H1 (cell line): ENCODE measurements at regions not wholly inside any gene's neighbourhood (a gene's known extent, or its start where the extent isn't known, plus 50 kb on each side); places are given as distances from the start of the nearest gene placed in this dataset.

Experiments used
- ASH2L ChIP-seq: fragments of 200-600, 300-600 bp; sonication (generic); IDR thresholded peaks from one replicate; pipeline ENCODE4 v1.7.1; 2017; ENCODE audit warnings: low read length
- CHD7 ChIP-seq: fragments of 300-600 bp; sonication (generic); IDR thresholded peaks from 2 replicates; pipeline ENCODE4 v1.7.1; 2012; ENCODE audit warnings: low read length, moderate library complexity, mild to moderate bottlenecking, inconsistent platforms; ENCODE audit not compliant: insufficient replicate concordance
- POU5F1 ChIP-seq: IDR thresholded peaks from 2 replicates; pipeline ENCODE4 v1.6.1; 2011; ENCODE audit warnings: low read depth, mild to moderate bottlenecking, low read length, moderate library complexity
- SIN3A ChIP-seq, 2 experiments: IDR thresholded peaks in 1 of 2; conservative IDR thresholded peaks in 1 of 2; 2 replicates each; pipeline ENCODE4 v1.6.1; 2011 to 2012; ENCODE audit warnings: low read length in 2 of 2, improper control_type of control experiment in 1 of 2, low read depth in 1 of 2, mild to moderate bottlenecking in 1 of 2

- TF ChIP-seq CHD7 (no peak), POU5F1 (no peak), SIN3A (conservative IDR thresholded peaks at IDR 0.05 in 1 of 2, IDR thresholded peaks at IDR 0.05 in 1 of 2; ENCODE audit: low read depth in 1 of 2, low read length in 2 of 2) (no peak), ASH2L (no peak)
Measured at GRCh38 chr6:163986313-163986712, 571.8 kb downstream of the QKI start (continued).
